Activated CD4-positive, alpha-beta T cell treated with anti-CD3 and anti-CD28 coated beads for 36 hours (primary cell): ENCODE measurements at regions not wholly inside any gene's neighbourhood (a gene's known extent, or its start where the extent isn't known, plus 50 kb on each side); places are given as distances from the start of the nearest gene placed in this dataset.

Source experiments
- ATAC-seq: fragments of 200-7000 bp; cut with Tn5 transposase; one replicate; pipeline ENCODE4 v1.10.0; 2021; ENCODE audit warnings: mild to moderate bottlenecking, moderate library complexity
- CTCF ChIA-PET: fragments of 350-600 bp; sonication (Branson Sonifier 250); formaldehyde crosslinking; loops from one replicate; lab custom pipeline; 2021; ENCODE audit warnings: antibody characterized with exemption; lab: Charles Lee
- POLR2A ChIA-PET: fragments of 350-600 bp; sonication (Branson Sonifier 250); formaldehyde crosslinking; loops from one replicate; lab custom pipeline; 2021; ENCODE audit warnings: antibody characterized with exemption, inconsistent platforms; lab: Charles Lee
- DNase-seq: peaks from one replicate; pipeline ENCODE4 v3.0.0-alpha.2; 2020
- H3K27ac Mint-ChIP-seq: one replicate; pipeline ENCODE4 v1.8.0; 2021; ENCODE audit warnings: mixed read lengths
- H3K27me3 Mint-ChIP-seq: one replicate; pipeline ENCODE4 v1.8.0; 2021; ENCODE audit warnings: mixed read lengths
- H3K36me3 Mint-ChIP-seq: one replicate; pipeline ENCODE4 v1.8.0; 2021; ENCODE audit warnings: low read depth, mixed read lengths
- H3K4me1 Mint-ChIP-seq: one replicate; pipeline ENCODE4 v1.8.0; 2021; ENCODE audit warnings: mixed read lengths
- H3K4me3 Mint-ChIP-seq: one replicate; pipeline ENCODE4 v1.8.0; 2021; ENCODE audit warnings: mild to moderate bottlenecking, moderate library complexity, mixed read lengths
- H3K9me3 Mint-ChIP-seq: one replicate; pipeline ENCODE4 v1.8.0; 2021; ENCODE audit warnings: low read depth, mixed read lengths
- intact Hi-C, 2 experiments: fragments of 100-400 bp; cut with DNase I in 1 of 2; cut with micrococcal nuclease in 1 of 2; formaldehyde crosslinking; loops; one replicate each; pipeline versions ENCODE4 v1.14.2 to v1.15.1; 2022 to 2024; cut with DNase I, micrococcal nuclease

DNA sequence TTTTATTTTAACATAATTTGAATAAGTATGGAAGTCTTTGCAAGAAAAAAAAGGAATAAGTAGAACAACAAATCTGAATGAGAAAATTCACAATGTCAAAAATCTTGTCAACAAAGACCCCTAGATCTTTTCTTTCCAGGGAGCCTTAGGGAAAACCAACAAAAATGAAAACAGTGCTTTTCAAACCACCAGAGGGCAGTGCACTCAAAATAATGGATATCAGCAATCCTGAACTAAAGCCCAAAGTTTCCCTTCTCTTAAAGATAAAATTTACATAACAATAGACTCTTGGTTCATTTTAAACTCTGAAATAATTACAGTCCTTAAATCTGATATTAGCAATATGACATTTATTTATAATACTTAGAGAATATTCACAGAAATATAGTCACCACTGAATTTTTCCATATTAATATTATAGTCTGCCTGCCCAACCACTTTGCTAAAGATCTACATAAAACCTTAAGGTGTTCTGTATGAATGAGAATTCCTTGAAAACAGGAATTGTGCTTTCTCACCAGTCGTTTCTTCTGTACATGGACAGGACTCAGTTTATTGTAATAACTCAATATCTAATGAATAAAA is 105.3 kb upstream of the BMP5 start:
- ATAC-seq (no peak), DNase-seq (peak; percentile 9)
- POLR2A ChIA-PET: no interaction called here
- H3K27me3 Mint-ChIP-seq: no peaks in the 10 kb centered on the region
- no peak overlapping the region for H3K4me3 Mint-ChIP-seq
- no peaks in the 10 kb centered on the region for H3K36me3 Mint-ChIP-seq
- CTCF ChIA-PET: no interaction called here
- no peaks in the 10 kb centered on the region for H3K4me1 Mint-ChIP-seq
- peaks cover 4% of the 10 kb centered on the region for H3K9me3 Mint-ChIP-seq
- intact Hi-C loops: loop anchor here (2.0 to 5.0 kb wide), 4 partner anchors 74 to 612 kb away; no protein-coding TSS in a partner anchor
- H3K27ac Mint-ChIP-seq: no peak overlapping the region

DNA sequence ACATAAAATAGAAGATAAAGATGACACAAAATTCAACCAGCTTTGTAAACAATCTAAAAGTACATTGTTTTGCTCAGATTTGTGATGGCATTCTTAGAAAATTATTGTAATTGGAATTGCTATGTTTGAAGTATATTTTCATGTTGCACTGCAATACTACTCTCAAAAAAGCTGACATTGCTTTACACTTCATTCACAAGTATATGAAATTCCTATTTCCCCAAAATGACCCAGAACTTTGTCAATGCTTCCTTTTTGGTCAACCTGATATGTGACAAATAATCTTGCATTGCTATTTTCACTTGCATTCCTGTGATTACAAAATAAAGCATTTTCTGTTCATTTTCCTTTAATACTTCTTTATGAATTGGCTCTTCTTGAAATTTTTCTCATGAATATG is 104.1 kb upstream of the BMP5 start:
- Mint-ChIP-seq H3K27me3 (no peaks in the 10 kb centered on the region), H3K36me3 (no peaks in the 10 kb centered on the region), H3K4me1 (no peaks in the 10 kb centered on the region), H3K4me3 (no peak overlapping the region), H3K27ac (no peak overlapping the region), H3K9me3 (peaks cover 4% of the 10 kb centered on the region)
- intact Hi-C loops: no loop called here
- POLR2A ChIA-PET: no interaction called here
- CTCF ChIA-PET: no interaction called here
- DNase-seq: no peak
- no peak for ATAC-seq

DNA sequence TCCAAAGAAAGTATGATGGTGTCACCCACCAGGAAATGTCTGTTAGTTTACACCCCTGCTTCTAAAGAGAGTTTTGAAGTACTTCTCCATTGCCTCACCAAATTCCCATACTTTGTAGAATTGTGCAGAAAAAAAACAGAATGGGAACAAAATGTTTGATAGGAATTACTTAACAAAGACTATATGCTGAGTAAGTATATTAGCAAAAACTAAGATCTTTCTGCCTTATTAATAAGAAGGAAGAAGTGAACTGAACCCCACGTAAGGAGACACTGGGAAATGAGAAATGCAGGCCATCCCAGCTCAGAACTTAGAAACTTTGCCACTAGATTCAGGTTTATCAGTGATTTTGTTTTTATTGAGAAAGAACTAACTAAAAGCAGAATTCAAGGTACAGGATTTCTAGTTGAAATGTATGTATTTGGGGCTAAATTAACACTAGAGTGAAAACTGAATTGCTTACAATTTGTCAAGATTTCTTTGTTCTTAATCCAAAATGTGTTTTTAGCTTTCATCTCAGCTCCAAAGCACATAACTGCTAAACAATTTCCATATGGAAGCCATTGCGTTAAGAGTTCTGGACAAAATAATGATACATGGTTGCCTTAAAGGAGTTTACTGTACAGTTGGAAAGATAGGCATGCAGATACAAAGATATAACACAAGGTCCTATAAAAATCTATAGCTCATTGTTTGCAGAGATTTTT is 102.7 kb upstream of the BMP5 start:
- Mint-ChIP-seq H3K36me3 (no peaks in the 10 kb centered on the region), H3K27me3 (no peaks in the 10 kb centered on the region), H3K9me3 (no peaks in the 10 kb centered on the region), H3K4me1 (no peaks in the 10 kb centered on the region), H3K27ac (no peak overlapping the region), H3K4me3 (no peak overlapping the region)
- no peak for DNase-seq
- ChIA-PET POLR2A (no interaction called here), CTCF (interaction anchor here (0.6 kb wide), 1 partner anchor 275 kb away, joined by 3 read pairs; no protein-coding TSS in a partner anchor)
- intact Hi-C loops: no loop called here
- no peak for ATAC-seq

DNA sequence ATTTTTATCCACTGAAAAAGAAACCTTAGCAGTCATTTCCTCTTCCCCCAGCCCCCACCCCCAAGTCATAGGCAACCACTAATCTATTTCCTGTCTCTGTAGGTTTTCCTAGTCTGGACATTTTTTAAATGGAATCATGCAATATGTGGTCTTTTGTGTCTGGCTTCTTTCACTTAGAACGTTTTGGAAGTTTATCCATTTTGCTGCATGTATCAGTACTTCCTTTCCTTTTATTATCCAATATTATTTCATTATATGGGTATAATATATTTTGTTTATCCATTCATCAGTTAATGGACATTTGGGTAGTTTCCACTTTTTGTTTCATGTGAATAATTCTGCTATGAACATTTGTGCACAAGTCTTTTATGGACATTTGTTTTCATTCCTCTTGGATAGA is 99.3 kb upstream of the BMP5 start:
- no peak for DNase-seq
- ATAC-seq: no peak
- no peak overlapping the region for H3K27ac Mint-ChIP-seq
- H3K27me3 Mint-ChIP-seq: no peaks in the 10 kb centered on the region
- H3K4me3 Mint-ChIP-seq: no peak overlapping the region
- CTCF ChIA-PET: no interaction called here
- POLR2A ChIA-PET: no interaction called here
- no peaks in the 10 kb centered on the region for H3K36me3 Mint-ChIP-seq
- intact Hi-C loops: no loop called here
- H3K9me3 Mint-ChIP-seq: no peaks in the 10 kb centered on the region
- H3K4me1 Mint-ChIP-seq: no peaks in the 10 kb centered on the region

DNA sequence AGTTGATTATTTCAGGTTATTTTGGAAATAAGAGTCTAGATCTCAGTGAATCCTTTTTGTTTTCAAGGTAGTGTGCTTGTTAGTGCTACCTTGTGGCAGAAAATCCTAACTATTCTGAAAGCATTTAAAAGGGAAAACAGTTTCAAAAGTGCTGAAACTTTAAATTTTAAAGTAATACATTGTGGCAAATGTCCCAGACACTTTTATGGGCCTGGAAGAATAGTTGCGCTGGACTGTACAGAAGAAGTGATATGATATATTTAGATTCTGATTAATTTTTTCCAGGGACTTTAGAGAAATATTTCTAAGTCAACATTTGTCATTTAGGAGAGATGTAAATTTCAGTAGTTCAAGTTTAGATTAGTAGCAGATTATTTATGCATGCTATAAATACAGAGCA is 96.7 kb upstream of the BMP5 start:
- Mint-ChIP-seq H3K4me1 (no peaks in the 10 kb centered on the region), H3K4me3 (no peak overlapping the region), H3K9me3 (no peaks in the 10 kb centered on the region), H3K27me3 (no peaks in the 10 kb centered on the region), H3K27ac (no peak overlapping the region), H3K36me3 (no peaks in the 10 kb centered on the region)
- ChIA-PET POLR2A (no interaction called here), CTCF (no interaction called here)
- DNase-seq (no peak), ATAC-seq (no peak)
- intact Hi-C loops: no loop called here

DNA sequence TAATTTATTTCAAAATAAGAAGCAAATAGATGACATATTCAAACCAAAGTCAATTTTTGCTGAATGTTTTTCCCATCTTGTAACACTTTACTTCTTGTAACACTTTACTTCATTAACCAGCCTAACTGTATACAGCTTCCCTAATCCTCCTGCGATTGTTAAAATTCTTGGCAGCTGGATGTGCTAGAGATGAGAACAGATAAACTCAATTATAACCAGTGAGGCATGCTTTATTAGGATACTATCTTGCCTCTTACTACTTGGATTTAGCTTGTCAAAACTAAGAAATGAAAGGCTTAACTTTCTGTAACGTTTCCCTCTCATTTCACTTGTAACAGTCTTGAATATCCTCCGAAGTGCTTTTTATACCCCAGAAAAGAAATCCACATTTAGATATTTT is 94.1 kb upstream of the BMP5 start:
- H3K4me1 Mint-ChIP-seq: no peaks in the 10 kb centered on the region
- no peak overlapping the region for H3K4me3 Mint-ChIP-seq
- ChIA-PET CTCF (no interaction called here), POLR2A (no interaction called here)
- intact Hi-C loops: no loop called here
- no peaks in the 10 kb centered on the region for H3K36me3 Mint-ChIP-seq
- no peaks in the 10 kb centered on the region for H3K9me3 Mint-ChIP-seq
- no peak overlapping the region for H3K27ac Mint-ChIP-seq
- no peaks in the 10 kb centered on the region for H3K27me3 Mint-ChIP-seq
- no peak for ATAC-seq
- no peak for DNase-seq

DNA sequence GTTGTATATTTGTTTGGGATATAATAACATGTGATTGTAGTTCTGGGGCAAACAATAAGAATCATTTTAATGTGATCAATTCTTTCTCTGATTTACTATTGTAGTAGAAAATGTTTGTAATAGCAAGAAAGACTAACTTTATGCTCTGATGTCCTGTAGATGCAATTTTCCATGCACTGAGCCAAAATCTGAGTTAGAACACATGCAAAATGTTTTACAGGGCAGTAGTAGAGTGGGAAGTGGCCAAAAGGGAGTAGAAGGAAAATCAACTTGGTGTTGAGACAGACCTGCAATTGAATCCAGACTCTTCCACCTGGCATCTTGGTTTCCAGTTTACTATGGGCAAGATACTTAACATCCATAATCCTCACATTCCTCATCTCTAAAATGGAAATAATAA is 93.5 kb upstream of the BMP5 start:
- Mint-ChIP-seq H3K27me3 (no peaks in the 10 kb centered on the region), H3K9me3 (no peaks in the 10 kb centered on the region), H3K4me3 (no peak overlapping the region), H3K36me3 (no peaks in the 10 kb centered on the region), H3K4me1 (no peaks in the 10 kb centered on the region), H3K27ac (no peak overlapping the region)
- ATAC-seq (no peak), DNase-seq (no peak)
- ChIA-PET CTCF (no interaction called here), POLR2A (no interaction called here)
- intact Hi-C loops: no loop called here

DNA sequence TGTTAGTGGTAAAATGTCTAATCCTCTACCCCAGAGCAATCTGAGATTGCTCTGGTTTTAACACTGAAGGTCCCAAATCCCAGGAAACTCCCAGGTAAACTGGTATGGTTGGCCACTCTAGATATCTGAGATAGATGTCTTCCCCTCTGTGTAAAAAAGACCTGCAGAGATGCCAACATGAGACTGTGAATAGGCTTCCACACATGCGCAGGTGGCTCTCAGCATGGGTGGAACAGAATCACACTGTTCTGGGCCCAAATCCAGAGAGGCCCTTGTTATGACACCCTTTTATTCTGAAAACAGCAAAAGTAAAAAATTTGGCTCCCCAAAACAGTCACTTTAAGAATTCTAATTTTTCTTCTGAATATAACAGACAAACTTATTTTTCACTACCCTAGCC is 88.7 kb upstream of the BMP5 start:
- no peaks in the 10 kb centered on the region for H3K36me3 Mint-ChIP-seq

DNA sequence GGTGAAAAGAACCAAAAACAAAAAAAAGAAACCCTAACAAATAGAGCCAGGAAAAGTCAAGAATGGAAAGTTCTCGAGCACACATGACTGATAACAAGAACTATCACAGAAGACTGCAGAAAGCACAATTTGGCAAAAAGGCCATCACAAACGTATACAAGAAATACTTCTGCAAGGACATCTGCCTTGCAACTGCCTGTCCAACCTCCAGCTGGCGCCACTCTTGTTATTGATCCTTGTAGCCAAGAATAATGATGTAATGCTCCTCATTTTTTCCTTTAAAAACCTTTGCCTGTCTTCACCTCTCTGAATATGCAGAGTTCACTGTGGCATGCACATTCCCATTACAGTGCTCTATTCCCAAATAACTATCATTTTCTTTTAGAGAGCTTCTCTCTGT is 87.9 kb upstream of the BMP5 start:
- ChIA-PET POLR2A (no interaction called here), CTCF (interaction anchor here (1.6 kb wide), 1 partner anchor 25 kb away, joined by 3 read pairs; no protein-coding TSS in a partner anchor)
- no peak for ATAC-seq
- Mint-ChIP-seq H3K9me3 (no peaks in the 10 kb centered on the region), H3K4me3 (no peak overlapping the region), H3K27me3 (no peaks in the 10 kb centered on the region), H3K4me1 (no peaks in the 10 kb centered on the region), H3K27ac (no peak overlapping the region), H3K36me3 (no peaks in the 10 kb centered on the region)
- DNase-seq: no peak
- intact Hi-C loops: no loop called here

More for the DNA sequence above, 88.7 kb upstream of the BMP5 start:
- ChIA-PET POLR2A (no interaction called here), CTCF (interaction anchor here (0.8 kb wide), 1 partner anchor 8 kb away, joined by 4 read pairs; no protein-coding TSS in a partner anchor)
- Mint-ChIP-seq H3K9me3 (no peaks in the 10 kb centered on the region), H3K4me3 (no peak overlapping the region), H3K27me3 (no peaks in the 10 kb centered on the region), H3K27ac (no peak overlapping the region), H3K4me1 (no peaks in the 10 kb centered on the region)
- intact Hi-C loops: no loop called here
- DNase-seq (no peak), ATAC-seq (no peak)

DNA sequence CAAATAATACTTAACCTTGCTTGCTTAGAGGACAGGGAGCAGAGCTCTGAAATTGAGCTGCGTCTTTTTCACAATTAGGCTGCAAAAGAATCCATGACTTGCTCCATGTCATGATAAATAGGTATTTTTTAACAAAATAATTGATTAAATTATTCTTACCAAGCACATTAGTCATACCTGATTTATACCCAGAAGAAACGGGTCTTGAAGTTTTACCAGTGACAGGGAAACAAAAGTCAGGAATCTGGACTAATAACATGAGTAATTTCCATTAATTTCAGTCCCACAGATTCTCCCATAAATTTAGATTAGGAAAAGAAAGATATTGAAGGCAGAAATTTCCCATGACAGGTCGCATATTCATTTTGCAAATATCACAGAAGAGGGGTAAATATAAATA is 85.0 kb upstream of the BMP5 start:
- Mint-ChIP-seq H3K4me1 (no peaks in the 10 kb centered on the region), H3K27ac (no peak overlapping the region), H3K27me3 (no peaks in the 10 kb centered on the region), H3K36me3 (no peaks in the 10 kb centered on the region), H3K4me3 (no peak overlapping the region), H3K9me3 (no peaks in the 10 kb centered on the region)
- no peak for ATAC-seq
- intact Hi-C loops: no loop called here
- CTCF ChIA-PET: interaction anchor here (0.6 kb wide), 1 partner anchor 33 kb away, joined by 3 read pairs; no protein-coding TSS in a partner anchor
- no peak for DNase-seq
- POLR2A ChIA-PET: no interaction called here

DNA sequence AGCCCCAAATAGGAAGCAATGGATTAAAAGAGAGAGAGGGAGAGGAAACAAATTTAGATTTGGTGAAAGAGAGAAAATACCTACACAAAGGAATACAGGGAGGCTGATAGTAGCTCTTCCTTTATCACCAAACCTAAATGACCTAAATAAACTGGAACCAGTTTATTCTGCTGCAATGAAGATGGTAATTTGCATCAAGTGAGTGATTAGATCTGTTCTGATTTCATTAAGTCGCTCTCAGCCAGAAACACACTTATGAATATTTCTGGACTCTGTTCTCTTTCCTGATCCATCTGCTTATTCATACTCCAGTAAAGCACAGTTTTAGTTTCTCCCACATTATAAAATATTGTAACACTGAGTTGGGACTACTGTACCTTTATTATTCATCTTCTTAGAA is 83.4 kb upstream of the BMP5 start:
- intact Hi-C loops: no loop called here
- no peaks in the 10 kb centered on the region for H3K27me3 Mint-ChIP-seq

DNA sequence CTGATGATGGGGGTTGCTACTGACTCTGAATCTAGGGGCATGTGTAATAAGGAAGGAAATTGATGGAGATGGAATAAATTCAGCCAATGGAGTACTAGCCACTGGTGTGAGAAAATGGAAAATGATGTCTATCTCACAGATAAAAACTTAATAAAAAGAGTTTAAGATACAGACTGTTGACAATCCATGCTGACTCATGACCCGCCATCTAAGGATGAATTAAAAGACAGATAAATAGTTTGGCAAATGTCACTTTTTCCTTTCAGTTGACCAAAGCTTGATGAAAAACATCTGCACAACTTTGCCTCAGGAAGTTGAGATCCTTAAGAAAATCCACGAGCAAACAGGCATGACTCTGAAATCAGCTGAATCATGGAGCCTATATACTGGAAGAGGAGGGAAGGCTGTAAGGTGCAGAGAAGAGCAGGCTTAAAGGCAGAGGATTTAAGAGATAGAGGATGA is 82.6 kb upstream of the BMP5 start:
- ATAC-seq: no peak
- no peak for DNase-seq
- H3K36me3 Mint-ChIP-seq: no peaks in the 10 kb centered on the region
- H3K27ac Mint-ChIP-seq: no peak overlapping the region
- H3K4me1 Mint-ChIP-seq: no peaks in the 10 kb centered on the region
- H3K27me3 Mint-ChIP-seq: no peaks in the 10 kb centered on the region
- no peaks in the 10 kb centered on the region for H3K9me3 Mint-ChIP-seq
- intact Hi-C loops: no loop called here
- ChIA-PET POLR2A (no interaction called here), CTCF (no interaction called here)
- no peak overlapping the region for H3K4me3 Mint-ChIP-seq

More for the DNA sequence above, 83.4 kb upstream of the BMP5 start:
- no peaks in the 10 kb centered on the region for H3K4me1 Mint-ChIP-seq
- H3K36me3 Mint-ChIP-seq: no peaks in the 10 kb centered on the region
- ChIA-PET CTCF (no interaction called here), POLR2A (no interaction called here)
- no peak overlapping the region for H3K27ac Mint-ChIP-seq
- ATAC-seq (no peak), DNase-seq (no peak)
- H3K9me3 Mint-ChIP-seq: no peaks in the 10 kb centered on the region
- no peak overlapping the region for H3K4me3 Mint-ChIP-seq
